Gastrocnemius medialis (tissue), 4 donors: ENCODE measurements at regions not wholly inside any gene's neighbourhood (a gene's known extent, or its start where the extent isn't known, plus 50 kb on each side); places are given as distances from the start of the nearest gene placed in this dataset.
"Not testable (repeated sequence)": the region's sequence is repeated elsewhere in the genome, so short reads cannot be mapped to it uniquely, and the experiment has no call there.

Experiments used
- ATAC-seq, 2 donors: fragments of 150-250 bp; one replicate each; pipeline ENCODE4 v1.9.1; 2016
- DNase-seq, 2 donors: peaks; one replicate each; pipeline ENCODE4 v3.0.0-alpha.2; 2019
- H3K27ac ChIP-seq, 4 donors: fragments of 200-600 bp; sonication (generic); 1 replicate in 1 of 4; 2 replicates in 3 of 4; pipeline ENCODE4 v1.5.1; 2016 to 2018; ENCODE audit warnings: mild to moderate bottlenecking in 2 of 4, moderate library complexity in 1 of 4
- H3K27me3 ChIP-seq, 3 donors: fragments of 200-600 bp; sonication (generic) in 2 of 3; 1 replicate in 1 of 3; 2 replicates in 2 of 3; pipeline versions ENCODE4 v1.5.1 to v1.6.0; 2016 to 2019; ENCODE audit warnings: mild to moderate bottlenecking in 1 of 3, moderate library complexity in 1 of 3
- H3K36me3 ChIP-seq, 2 donors: fragments of 200-600 bp; sonication (generic) in 1 of 2; one replicate each; pipeline ENCODE4 v1.5.1; 2017 to 2018
- H3K4me1 ChIP-seq, 2 donors: fragments of 200-600 bp; sonication (generic) in 1 of 2; one replicate each; pipeline ENCODE4 v1.5.1; 2016 to 2017; ENCODE audit warnings: mild to moderate bottlenecking in 2 of 2
- H3K4me3 ChIP-seq, 4 donors: fragments of 200-600 bp; sonication (generic) in 3 of 4; 1 replicate in 1 of 4; 2 replicates in 3 of 4; pipeline ENCODE4 v1.5.1; 2016 to 2019; ENCODE audit warnings: mild to moderate bottlenecking in 2 of 4
- H3K9me3 ChIP-seq, 3 donors: fragments of 200-600 bp; sonication (generic) in 2 of 3; 1 replicate in 1 of 3; 2 replicates in 2 of 3; pipeline ENCODE4 v1.5.1; 2016 to 2019
- CTCF ChIP-seq, 5 experiments: fragments of 450-650 bp in 3 of 5; fragments of 200-600 bp in 2 of 5; sonication (generic) in 2 of 5; IDR thresholded peaks in 4 of 5; conservative IDR thresholded peaks in 1 of 5; 1 replicate in 4 of 5; 2 replicates in 1 of 5; pipeline ENCODE4 v1.5.1; 2016 to 2019; ENCODE audit warnings: antibody characterized with exemption in 5 of 5, mild to moderate bottlenecking in 3 of 5, moderate library complexity in 3 of 5
- POLR2A ChIP-seq, 2 donors: fragments of 450-650 bp; IDR thresholded peaks; one replicate each; pipeline ENCODE4 v1.6.1; 2017; ENCODE audit warnings: antibody characterized with exemption in 2 of 2, mild to moderate bottlenecking in 2 of 2, moderate library complexity in 2 of 2
- in situ Hi-C, 4 donors: fragments of 200-750 bp; cut with MboI; loops; one replicate each; pipeline versions ENCODE4 v1.15.0 to v1.8.0; 2017; ENCODE audit warnings: low sequenced_read_pairs in 4 of 4
- intact Hi-C: fragments of 100-400 bp; cut with DNase I; formaldehyde crosslinking; loops from one replicate; pipeline ENCODE4 v1.15.1; 2023; ENCODE audit warnings: low total_unique reads

DNA sequence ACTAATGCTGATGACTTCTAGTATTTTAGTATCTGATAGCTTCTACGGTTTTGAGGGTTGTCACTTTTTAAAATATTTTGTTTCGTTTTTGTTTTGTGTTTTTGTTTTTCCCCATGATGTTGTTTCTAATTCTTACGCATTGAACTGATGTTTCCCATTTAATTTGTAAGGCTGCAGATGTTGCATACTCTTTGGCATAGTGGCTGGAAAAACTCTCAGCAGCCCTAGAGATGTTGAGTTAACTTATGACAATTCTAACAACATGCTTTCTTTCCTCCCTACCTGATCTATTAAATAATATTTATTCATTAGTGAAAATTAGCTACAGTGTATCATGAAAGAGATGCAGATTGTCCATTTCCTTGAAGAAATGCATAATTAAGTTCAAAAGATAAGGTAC, 559.3 kb upstream of the GRM7 start:
- no peak for ATAC-seq

GRCh38 chr3:6315906-6316305, 545.0 kb upstream of the GRM7 start:
- Histone ChIP-seq H3K9me3 (no peaks in the 10 kb centered on the region), H3K4me1 (no peaks in the 10 kb centered on the region), H3K36me3 (no peaks in the 10 kb centered on the region), H3K27me3 (no peaks in the 10 kb centered on the region), H3K4me3 (no peak overlapping the region), H3K27ac (no peak overlapping the region)
- in situ Hi-C loops (no loop called here), intact Hi-C loops (no loop called here)
- no peak for TF ChIP-seq POLR2A (IDR thresholded peaks at IDR 0.05)
- no peak for TF ChIP-seq CTCF (IDR thresholded peaks at IDR 0.05 in 4 of 5, conservative IDR thresholded peaks at IDR 0.05 in 1 of 5)
- no peak for DNase-seq
- ATAC-seq = no peak

More for the DNA sequence above, 559.3 kb upstream of the GRM7 start:
- in situ Hi-C loops (no loop called here), intact Hi-C loops (no loop called here)
- Histone ChIP-seq H3K4me3 (no peak overlapping the region), H3K4me1 (no peaks in the 10 kb centered on the region), H3K9me3 (no peaks in the 10 kb centered on the region), H3K36me3 (no peaks in the 10 kb centered on the region), H3K27me3 (no peaks in the 10 kb centered on the region), H3K27ac (no peak overlapping the region)
- no peak for TF ChIP-seq POLR2A (IDR thresholded peaks at IDR 0.05)
- no peak for TF ChIP-seq CTCF (IDR thresholded peaks at IDR 0.05 in 4 of 5, conservative IDR thresholded peaks at IDR 0.05 in 1 of 5)
- DNase-seq = no peak

DNA sequence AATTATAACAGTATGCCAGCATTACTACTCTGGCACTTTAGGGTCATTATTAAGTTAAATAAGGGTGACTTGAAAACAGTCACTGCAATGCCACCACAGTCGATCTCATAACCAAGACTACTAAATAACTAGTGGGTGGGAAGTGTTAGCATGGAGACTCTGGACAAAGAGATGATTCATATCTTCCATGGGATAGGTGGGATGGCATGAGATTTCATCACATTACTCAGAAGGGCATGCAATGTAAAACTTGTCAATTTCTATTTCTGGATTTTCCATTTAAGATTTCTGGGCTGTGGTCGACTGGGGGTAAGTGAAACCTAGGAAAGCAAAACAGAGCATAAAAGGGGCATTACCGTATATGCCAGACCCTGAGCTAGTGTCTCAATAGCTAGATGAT, 538.9 kb upstream of the GRM7 start:
- H3K4me3 ChIP-seq = no peak overlapping the region
- no peak for TF ChIP-seq CTCF (IDR thresholded peaks at IDR 0.05 in 4 of 5, conservative IDR thresholded peaks at IDR 0.05 in 1 of 5)
- no peak for TF ChIP-seq POLR2A (IDR thresholded peaks at IDR 0.05)
- H3K27ac ChIP-seq = no peak overlapping the region
- no peaks in the 10 kb centered on the region for H3K9me3 ChIP-seq
- intact Hi-C loops = no loop called here
- DNase-seq = no peak
- in situ Hi-C loops = no loop called here
- H3K36me3 ChIP-seq = no peaks in the 10 kb centered on the region
- no peaks in the 10 kb centered on the region for H3K27me3 ChIP-seq
- H3K4me1 ChIP-seq = no peaks in the 10 kb centered on the region
- no peak for ATAC-seq

DNA sequence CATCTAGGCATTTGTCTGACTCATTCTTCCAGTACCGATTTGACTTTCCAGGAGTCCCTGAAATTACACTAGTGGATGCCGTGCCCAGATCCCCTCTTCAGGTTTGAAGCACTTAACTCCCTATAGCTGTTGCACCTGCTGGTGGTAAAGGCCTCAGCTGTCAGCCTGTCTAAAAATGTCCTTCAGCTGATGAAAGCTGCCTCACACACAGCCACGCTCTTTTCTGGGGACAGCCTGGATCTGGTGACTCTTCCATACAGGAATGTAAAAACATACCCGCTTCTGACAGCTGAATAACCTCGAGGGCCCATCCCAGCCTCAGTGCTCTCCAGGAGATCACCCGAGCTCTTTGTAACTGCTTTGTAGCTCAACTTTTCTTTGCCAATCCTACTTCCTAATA, 534.1 kb upstream of the GRM7 start:
- DNase-seq (no peak), ATAC-seq (no peak)
- in situ Hi-C loops = no loop called here
- Histone ChIP-seq H3K27ac (no peak overlapping the region), H3K9me3 (no peaks in the 10 kb centered on the region), H3K4me1 (no peaks in the 10 kb centered on the region), H3K36me3 (no peaks in the 10 kb centered on the region), H3K4me3 (no peak overlapping the region), H3K27me3 (no peaks in the 10 kb centered on the region)
- intact Hi-C loops = no loop called here
- TF ChIP-seq POLR2A (IDR thresholded peaks at IDR 0.05) = no peak
- no peak for TF ChIP-seq CTCF (IDR thresholded peaks at IDR 0.05 in 4 of 5, conservative IDR thresholded peaks at IDR 0.05 in 1 of 5)

GRCh38 chr3:6340980-6341325, 520.0 kb upstream of the GRM7 start:
- in situ Hi-C loops, H3K4me3 ChIP-seq, H3K4me1 ChIP-seq, DNase-seq, H3K27me3 ChIP-seq, intact Hi-C loops, ATAC-seq, H3K9me3 ChIP-seq, H3K36me3 ChIP-seq, H3K27ac ChIP-seq: not testable (repeated sequence)
